HG03103 (cell line): ENCODE measurements at regions not wholly inside any gene's neighbourhood (a gene's known extent, or its start where the extent isn't known, plus 50 kb on each side); places are given as distances from the start of the nearest gene placed in this dataset.

Experiments used
- ATAC-seq: cut with Tn5 transposase; IDR thresholded peaks from one replicate; pipeline ENCODE4 v1.9.1; 2021; ENCODE audit warnings: low read depth; ENCODE audit not compliant: unreplicated experiment

GRCh38 chr7:156236181-156236889 is 404.2 kb upstream of the RNF32 start:
- no peak for ATAC-seq

DNA sequence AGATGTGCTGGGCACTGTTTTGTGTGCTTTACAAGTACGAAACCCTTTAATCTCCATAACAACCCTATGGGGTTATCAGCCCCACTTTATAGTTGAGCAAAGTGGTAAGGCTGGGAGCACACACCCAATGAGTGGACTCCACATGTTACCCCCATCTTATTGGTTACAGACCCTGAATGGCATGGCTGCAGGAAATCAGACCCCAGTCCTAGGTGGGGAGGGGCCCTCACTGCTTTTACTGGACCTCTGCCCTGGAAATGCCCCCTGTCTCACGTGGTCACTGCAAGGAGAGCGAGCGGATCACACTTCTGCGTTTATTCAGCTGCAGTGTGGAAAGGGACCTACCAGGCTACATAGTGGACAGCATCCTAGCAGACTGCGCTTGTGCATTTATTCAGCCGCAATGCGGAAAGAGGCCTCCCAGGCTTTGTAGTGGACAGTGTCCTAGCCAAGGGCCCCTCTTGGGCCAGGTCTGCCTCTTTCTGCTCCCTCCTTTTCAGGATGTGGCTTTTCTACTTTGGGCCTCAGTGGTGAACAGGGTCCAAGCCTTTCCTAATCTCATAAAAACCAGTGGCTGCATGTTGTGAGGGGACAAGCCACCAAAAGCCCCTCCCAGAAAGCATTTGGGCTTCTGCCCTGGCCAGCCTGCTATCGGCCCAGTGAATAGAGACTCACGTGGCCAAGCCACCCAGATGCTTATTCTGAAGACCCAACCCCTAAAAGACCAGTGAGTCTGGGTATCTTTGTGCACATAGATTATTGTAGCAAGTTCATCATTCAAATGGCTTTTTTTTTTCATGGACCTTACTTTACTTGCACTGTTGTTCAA is 405.7 kb upstream of the RNF32 start:
- ATAC-seq = no peak

DNA sequence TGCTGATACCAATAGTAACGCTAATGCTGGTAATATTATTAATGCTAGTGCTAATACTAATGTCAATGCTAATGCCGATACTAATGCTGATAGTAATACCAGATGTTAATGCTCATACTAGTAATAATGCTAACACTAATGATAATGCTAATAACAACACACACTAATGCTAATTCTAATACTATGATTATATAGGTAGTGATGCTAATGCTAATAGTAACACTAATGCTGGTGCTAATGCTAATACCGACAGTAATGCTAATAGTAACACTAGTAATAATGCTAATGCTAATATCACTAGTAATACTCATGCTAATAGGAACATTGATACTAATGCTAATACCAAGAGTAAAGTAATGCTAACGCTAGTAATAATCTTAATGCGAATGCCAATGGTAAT is 406.4 kb upstream of the RNF32 start:
- no peak for ATAC-seq

DNA sequence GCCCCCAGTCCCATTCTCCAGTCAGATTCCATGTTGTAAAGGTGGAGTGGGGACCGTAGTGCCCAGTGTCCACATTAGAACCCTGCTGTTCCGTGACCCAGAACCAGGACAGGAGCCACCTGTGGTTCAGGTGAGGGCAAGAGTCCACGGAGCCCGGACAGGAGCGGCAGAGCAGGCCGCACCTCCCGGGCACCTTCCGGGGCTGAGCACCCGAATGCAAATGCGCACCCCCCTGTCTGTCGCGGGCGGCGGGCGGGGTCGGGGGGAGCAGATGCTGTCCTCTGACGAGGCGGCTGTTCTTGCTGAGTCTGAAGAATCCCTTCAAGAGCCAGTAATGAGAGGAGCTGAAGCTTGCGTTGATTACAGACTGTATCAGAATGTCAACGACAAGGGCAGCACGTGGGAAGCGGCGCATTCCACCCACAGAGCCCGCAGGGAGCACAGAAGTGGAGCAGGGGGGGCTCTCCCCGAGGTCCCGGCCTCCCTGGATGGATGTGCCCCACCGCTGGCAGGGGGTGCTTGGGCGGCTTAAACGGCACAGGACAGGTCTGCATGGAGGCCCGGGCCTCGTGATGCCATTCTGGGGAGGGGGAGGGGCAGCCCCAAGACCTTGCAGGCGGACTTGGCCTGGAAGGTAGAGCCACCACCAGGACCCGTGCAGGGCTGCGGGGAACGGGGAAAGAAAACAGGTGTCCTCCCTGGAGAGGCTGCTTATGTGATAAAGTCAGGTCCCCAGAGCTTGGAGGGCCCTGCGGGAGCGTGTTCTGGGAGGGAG is 407.5 kb upstream of the RNF32 start:
- no peak for ATAC-seq

DNA sequence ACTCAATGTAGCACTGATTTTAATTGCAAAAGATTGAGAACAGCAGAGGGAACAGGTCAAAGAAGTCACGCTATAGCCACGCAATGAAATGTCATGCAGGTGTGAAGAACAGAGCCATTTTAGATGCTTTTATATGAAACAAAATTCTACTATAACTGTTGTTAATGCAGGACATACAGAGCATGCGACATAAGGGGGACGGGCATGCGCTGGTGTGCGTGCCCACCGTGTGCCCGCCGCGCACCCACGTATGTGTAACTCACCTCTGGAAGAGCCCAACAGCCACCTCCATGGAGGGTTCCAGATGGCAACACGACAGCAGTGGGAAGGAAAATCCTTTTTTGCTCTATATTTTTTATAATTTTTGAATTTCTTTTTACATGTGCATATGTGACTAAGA is 410.0 kb upstream of the RNF32 start:
- no peak for ATAC-seq

GRCh38 chr7:156224833-156225225 is 412.6 kb upstream of the SHH start:
- no peak for ATAC-seq

- ATAC-seq = no peak
These were observed 411.9 kb upstream of the SHH start for GRCh38 chr7:156223935-156224832.

- no peak for ATAC-seq
These were observed 410.3 kb upstream of the SHH start for GRCh38 chr7:156222611-156223010.

DNA sequence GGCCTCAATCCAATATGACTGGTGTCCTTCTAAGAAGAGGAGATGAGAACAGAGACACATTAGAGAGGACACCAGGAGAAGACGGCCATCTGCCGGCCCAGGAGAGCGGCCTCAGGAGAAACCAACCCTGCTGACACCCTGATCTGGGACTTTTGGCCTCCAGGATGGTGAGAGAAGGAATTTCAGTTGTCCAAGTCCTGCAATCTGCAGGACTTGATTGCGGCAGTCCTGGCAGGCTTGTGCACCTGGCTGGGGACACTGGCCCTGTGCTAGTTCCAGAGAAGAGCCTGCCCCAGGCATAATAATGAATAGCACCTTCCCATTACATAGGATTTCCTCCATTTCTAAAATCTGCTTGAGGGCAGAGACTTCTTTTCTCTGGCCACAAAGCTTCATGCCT is 409.9 kb upstream of the SHH start:
- no peak for ATAC-seq

DNA sequence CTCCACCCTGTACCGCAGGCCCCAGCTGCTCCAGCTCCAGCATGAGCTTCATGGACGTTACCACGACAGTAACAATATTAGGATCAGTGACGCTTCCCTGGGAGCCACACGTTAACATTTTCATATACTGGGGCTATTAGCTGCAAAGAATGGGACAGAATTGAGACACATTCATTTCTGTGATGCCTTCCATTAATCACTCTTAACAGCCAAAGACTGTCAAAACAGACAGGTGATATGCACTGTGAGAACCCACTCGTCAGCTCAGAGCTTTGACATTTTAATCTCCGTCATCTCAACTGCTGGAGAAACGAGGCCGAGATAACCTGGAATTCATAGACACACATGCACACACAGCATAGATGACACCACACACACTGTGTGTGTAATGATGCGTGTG is 408.4 kb upstream of the SHH start:
- ATAC-seq = no peak

DNA sequence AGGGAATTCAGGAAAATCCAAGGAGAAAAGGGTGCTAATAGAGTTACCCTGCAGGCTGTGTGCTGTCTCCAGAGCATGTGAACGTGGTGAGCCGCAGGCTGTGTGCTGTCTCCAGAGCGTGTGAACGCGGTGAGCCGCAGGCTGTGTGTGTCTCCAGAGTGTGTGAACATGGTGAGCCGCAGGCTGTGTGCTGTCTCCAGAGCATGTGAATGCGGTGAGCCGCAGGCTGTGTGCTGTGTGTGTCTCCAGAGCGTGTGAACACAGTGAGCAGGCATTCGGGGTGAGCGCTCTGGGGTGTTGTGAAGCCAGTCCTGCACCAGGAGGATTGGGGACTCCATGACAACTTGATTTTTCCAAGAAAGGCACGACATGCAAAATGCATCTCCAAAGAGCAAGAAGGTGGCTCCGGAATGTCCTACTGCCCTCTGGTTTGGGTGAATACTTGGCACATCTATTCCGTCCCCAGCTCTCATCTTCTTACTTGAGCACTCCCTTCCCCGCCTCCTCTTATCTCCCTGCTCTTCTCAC is 407.9 kb upstream of the SHH start:
- ATAC-seq = no peak

- ATAC-seq = no peak
These were observed 407.2 kb upstream of the SHH start for GRCh38 chr7:156219307-156220077.

DNA sequence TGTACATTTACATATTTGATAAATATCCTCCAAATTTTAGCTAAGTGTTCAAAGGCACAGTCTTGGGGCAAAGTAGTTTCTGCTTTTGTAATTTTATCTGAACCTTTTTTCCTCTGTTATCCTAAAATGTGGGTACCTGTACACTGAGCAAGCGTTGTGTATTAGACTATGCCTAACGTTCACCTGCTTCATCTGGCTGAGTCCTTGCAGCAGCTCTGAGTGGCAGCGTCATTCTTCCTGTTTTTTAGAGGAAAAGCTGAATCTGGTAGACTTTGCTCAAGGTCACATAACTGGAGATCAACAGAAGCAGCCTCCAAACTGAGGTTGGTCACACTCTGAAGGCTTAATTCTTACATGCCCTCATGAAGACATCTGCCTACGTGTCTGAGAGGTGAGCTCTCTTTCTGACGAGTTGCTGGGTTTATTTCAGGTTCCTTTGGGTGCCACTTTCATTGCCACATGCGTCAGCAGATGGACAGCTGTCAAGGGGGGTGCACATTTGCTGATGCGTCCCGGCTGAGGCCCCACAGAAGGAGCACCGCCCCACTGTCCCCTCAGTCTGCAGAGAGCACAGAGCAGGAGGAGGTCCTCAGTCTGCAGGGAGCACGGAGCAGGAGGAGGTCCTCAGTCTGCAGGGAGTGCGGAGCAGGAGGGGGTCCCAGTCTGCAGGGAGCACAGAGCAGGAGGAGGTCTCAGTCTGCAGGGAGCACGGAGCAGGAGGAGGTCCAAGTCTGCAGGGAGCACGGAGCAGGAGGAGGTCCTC is 406.5 kb upstream of the SHH start:
- ATAC-seq = no peak

GRCh38 chr7:156217803-156218202 is 405.5 kb upstream of the SHH start:
- ATAC-seq = no peak

- no peak for ATAC-seq
These were observed 396.8 kb upstream of the SHH start for GRCh38 chr7:156209087-156209486.

- ATAC-seq = no peak
These were observed 395.0 kb upstream of the SHH start for GRCh38 chr7:156207306-156207705.

GRCh38 chr7:156206174-156206573 is 393.9 kb upstream of the SHH start:
- ATAC-seq = no peak

DNA sequence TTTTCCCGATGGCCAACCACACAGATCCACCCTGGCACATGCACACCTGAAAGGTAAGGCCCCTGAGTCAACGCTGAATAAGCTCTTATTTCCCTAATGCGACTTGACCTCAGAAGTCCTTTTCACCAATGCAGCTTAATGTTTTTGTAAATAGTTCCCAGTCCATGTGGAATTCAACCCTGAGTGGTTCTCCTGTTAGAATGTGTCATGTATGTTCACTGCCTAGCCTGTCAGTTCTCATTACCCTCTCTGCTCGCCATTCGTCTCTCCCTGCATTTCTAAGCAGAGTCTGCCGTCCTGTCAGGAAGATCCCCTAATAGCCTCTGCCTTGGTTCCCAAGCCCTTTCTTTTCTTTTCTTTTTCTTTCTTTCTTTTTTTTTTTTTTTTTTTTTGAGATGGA is 392.6 kb upstream of the SHH start:
- ATAC-seq = no peak

DNA sequence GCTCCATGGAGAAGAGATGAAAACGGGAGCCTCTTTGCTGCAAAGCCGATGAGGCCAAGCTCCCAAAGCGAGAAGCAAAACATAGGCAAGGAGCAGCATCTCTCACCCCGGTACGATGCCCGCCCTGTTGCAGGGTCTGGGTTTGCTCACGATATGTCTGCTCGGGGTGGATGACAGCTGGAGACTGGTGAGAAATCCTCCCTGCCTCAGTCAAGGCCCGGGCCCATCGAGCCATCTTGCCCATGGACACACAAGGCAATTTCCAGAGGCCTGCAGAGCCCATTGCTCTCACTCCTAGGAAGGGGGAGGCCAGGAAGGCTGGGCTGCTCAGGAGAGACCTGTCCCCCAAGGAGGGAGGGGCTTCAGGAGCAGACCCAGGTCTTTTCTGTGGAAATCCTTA is 391.7 kb upstream of the SHH start:
- no peak for ATAC-seq
